Endothelial cell of umbilical vein (primary cell): ENCODE measurements at regions not wholly inside any gene's neighbourhood (a gene's known extent, or its start where the extent isn't known, plus 50 kb on each side); places are given as distances from the start of the nearest gene placed in this dataset.

Experiments
- BruUV-seq: library from RNA; stranded (reverse); fragments of 400-500 nt; replicated peaks from 2 replicates; lab custom pipeline; 2021; lab: Mats Ljungman, UMichigan
- CTCF ChIA-PET: fragments of 300-600, 350-600 bp; sonication (Branson Sonifier 250); formaldehyde crosslinking; loops from one replicate; lab custom pipeline; 2021; ENCODE audit warnings: antibody characterized with exemption, inconsistent platforms; lab: Charles Lee
- POLR2A ChIA-PET: fragments of 300-600, 350-600 bp; sonication (Branson Sonifier 250); formaldehyde crosslinking; loops from one replicate; lab custom pipeline; 2021; ENCODE audit warnings: antibody characterized with exemption, inconsistent platforms; lab: Charles Lee
- DNase-seq: peaks from one replicate; pipeline ENCODE4 v3.0.0-alpha.2; 2011; ENCODE audit warnings: low read depth, low spot score
- FAIRE-seq: peaks from 2 replicates; lab custom pipeline; 2011; peaks lifted over from hg19 to GRCh38; lab: Jason Lieb, UNC
- H2AFZ ChIP-seq: 2 replicates; pipeline ENCODE4 v1.6.0; 2012; ENCODE audit warnings: low read depth, low read length, control low read depth, inconsistent platforms
- H3K27ac ChIP-seq: 2 replicates; pipeline ENCODE4 v1.5.1; 2011; ENCODE audit warnings: low read depth, mild to moderate bottlenecking, control low read depth, low read length, moderate library complexity; ENCODE audit not compliant: insufficient read depth
- H3K27me3 ChIP-seq, 2 experiments: 2 replicates each; pipeline versions ENCODE4 v1.6.0 to v1.6.1; 2011; ENCODE audit warnings: low read length in 2 of 2, mixed read lengths in 1 of 2; ENCODE audit not compliant: control insufficient read depth in 2 of 2, insufficient read depth in 2 of 2
- H3K36me3 ChIP-seq, 2 experiments: 2 replicates in 1 of 2; 3 replicates in 1 of 2; pipeline ENCODE4 v1.5.1; 2011; ENCODE audit warnings: low read length in 2 of 2, mild to moderate bottlenecking in 1 of 2, moderate library complexity in 1 of 2; ENCODE audit not compliant: control insufficient read depth in 2 of 2, insufficient read depth in 2 of 2; ENCODE audit errors: extremely low read depth in 1 of 2
- H3K4me1 ChIP-seq: 3 replicates; pipeline ENCODE4 v1.5.1; 2011; ENCODE audit warnings: mild to moderate bottlenecking, low read length; ENCODE audit not compliant: control insufficient read depth, insufficient read depth; ENCODE audit errors: extremely low read depth
- H3K4me2 ChIP-seq: 2 replicates; pipeline ENCODE4 v1.6.1; 2011; ENCODE audit warnings: low read length, control low read depth, mixed read lengths; ENCODE audit not compliant: insufficient read depth
- H3K4me3 ChIP-seq, 3 experiments: fragments of 200-600 bp in 1 of 3; sonication (generic), shearing (Covaris generic) in 1 of 3; replicated peaks in 1 of 3; 2 replicates each; pipeline ENCODE4 v1.5.1; 2011 to 2016; ENCODE audit warnings: control low read depth in 3 of 3, low read length in 3 of 3, mild to moderate bottlenecking in 2 of 3, inconsistent platforms in 1 of 3, low read depth in 1 of 3, moderate library complexity in 1 of 3; ENCODE audit not compliant: insufficient read depth in 1 of 3
- H3K79me2 ChIP-seq: 2 replicates; pipeline ENCODE4 v1.6.0; 2012; ENCODE audit warnings: low read length, inconsistent platforms; ENCODE audit not compliant: control insufficient read depth, insufficient read depth
- H3K9ac ChIP-seq: replicated peaks from 2 replicates; pipeline ENCODE3; 2011; ENCODE audit warnings: low read length, control low read depth; ENCODE audit not compliant: insufficient read depth; ENCODE audit errors: extremely low read depth
- H3K9me1 ChIP-seq: replicated peaks from 3 replicates; pipeline ENCODE4 v1.6.0; 2011; ENCODE audit warnings: mild to moderate bottlenecking, low read length; ENCODE audit not compliant: control insufficient read depth, insufficient read depth; ENCODE audit errors: extremely low read depth
- H3K9me3 ChIP-seq: replicated peaks from 2 replicates; pipeline ENCODE4 v1.5.1; 2012; ENCODE audit warnings: low read length, inconsistent platforms; ENCODE audit not compliant: control insufficient read depth, insufficient read depth
- H4K20me1 ChIP-seq: replicated peaks from 2 replicates; pipeline ENCODE3; 2011; ENCODE audit warnings: mild to moderate bottlenecking, low read length; ENCODE audit not compliant: control insufficient read depth, insufficient read depth; ENCODE audit errors: extremely low read depth
- CTCF ChIP-seq, 2 donors: IDR thresholded peaks; 1 replicate in 1 of 2; 2 replicates in 1 of 2; pipeline ENCODE4 v1.5.1; 2011; ENCODE audit warnings: low read length in 2 of 2, mild to moderate bottlenecking in 2 of 2, moderate library complexity in 2 of 2, control low read depth in 1 of 2, inconsistent platforms in 1 of 2, low read depth in 1 of 2; ENCODE audit not compliant: insufficient read depth in 1 of 2; ENCODE audit errors: extremely low read depth in 1 of 2
- EZH2 ChIP-seq: IDR thresholded peaks from 2 replicates; pipeline ENCODE4 v1.6.1; 2012; ENCODE audit warnings: borderline replicate concordance, low read depth, mild to moderate bottlenecking, moderate library complexity, low read length, inconsistent platforms; ENCODE audit not compliant: severe bottlenecking
- FOS ChIP-seq: IDR thresholded peaks from 2 replicates; pipeline ENCODE4 v1.6.1; 2011; ENCODE audit warnings: mild to moderate bottlenecking, low read length, moderate library complexity, borderline replicate concordance; ENCODE audit not compliant: insufficient read depth
- GATA2 ChIP-seq: IDR thresholded peaks from 2 replicates; pipeline ENCODE4 v1.7.0; 2011; ENCODE audit warnings: low read depth, mild to moderate bottlenecking, moderate library complexity, mixed read lengths, low read length; ENCODE audit not compliant: insufficient read length, insufficient read depth
- JUN ChIP-seq: IDR thresholded peaks from 2 replicates; pipeline ENCODE4 v1.6.1; 2011; ENCODE audit warnings: borderline replicate concordance, low read depth; ENCODE audit not compliant: insufficient read length, insufficient read depth
- MAX ChIP-seq: IDR thresholded peaks from 2 replicates; pipeline ENCODE4 v1.6.1; 2011; ENCODE audit not compliant: insufficient read depth, insufficient read length
- MYC ChIP-seq: IDR thresholded peaks from one replicate; pipeline ENCODE4 v1.6.1; 2011; ENCODE audit warnings: mild to moderate bottlenecking, low read depth, low read length
- POLR2A ChIP-seq: IDR thresholded peaks from 2 replicates; pipeline ENCODE4 v1.6.1; 2012; ENCODE audit warnings: low read depth, mild to moderate bottlenecking, control low read depth, low read length
- POLR2AphosphoS5 ChIP-seq: IDR thresholded peaks from 2 replicates; pipeline ENCODE4 v1.6.1; 2012; ENCODE audit warnings: low read depth, mild to moderate bottlenecking, control low read depth, low read length, moderate library complexity; ENCODE audit not compliant: insufficient read depth
- dilution Hi-C: fragments of 300-500 bp; cut with MboI; formaldehyde crosslinking; loops from one replicate; pipeline ENCODE4 v1.15.0; 2019; ENCODE audit warnings: low sequenced_read_pairs; ENCODE audit not compliant: extremely low pct_ligation_motif_present
- intact Hi-C: fragments of 100-400 bp; cut with micrococcal nuclease; formaldehyde crosslinking; loops from one replicate; pipeline ENCODE4 v1.10.0; 2022

- Histone ChIP-seq H2AFZ (no peak overlapping the region), H3K9me3 (no peaks in the 10 kb centered on the region), H3K27ac (no peak overlapping the region), H3K4me1 (no peaks in the 10 kb centered on the region), H3K79me2 (no peaks in the 10 kb centered on the region), H3K36me3 (no peaks in the 10 kb centered on the region), H4K20me1 (no peaks in the 10 kb centered on the region), H3K27me3 (no peaks in the 10 kb centered on the region), H3K9ac (no peak overlapping the region), H3K4me2 (no peak overlapping the region), H3K9me1 (no peaks in the 10 kb centered on the region), H3K4me3 (no peak overlapping the region)
- ChIA-PET POLR2A (no interaction called here), CTCF (no interaction called here)
- intact Hi-C loops (no loop called here), dilution Hi-C loops (no loop called here)
- FAIRE-seq: no peak
- no TSS peak for BruUV-seq
- no peak for DNase-seq
- TF ChIP-seq POLR2AphosphoS5: no peak
- no peak for TF ChIP-seq CTCF (IDR thresholded peaks at IDR 0.05; ENCODE audit: extremely low read depth in 1 of 2, insufficient read depth in 1 of 2, low read depth in 1 of 2, low read length in 2 of 2)
- TF ChIP-seq POLR2A: no peak
- TF ChIP-seq EZH2: no peak
- no peak for TF ChIP-seq MYC
- no peak for TF ChIP-seq GATA2
- TF ChIP-seq MAX: no peak
- no peak for TF ChIP-seq JUN
- no peak for TF ChIP-seq FOS
Measured at GRCh38 chr2:23271230-23271629, 113.7 kb upstream of the KLHL29 start.
